Mesothelial cell of epicardium (in vitro differentiated cells): ENCODE measurements at regions not wholly inside any gene's neighbourhood (a gene's known extent, or its start where the extent isn't known, plus 50 kb on each side); places are given as distances from the start of the nearest gene placed in this dataset.

ENCODE experiments used
- DNase-seq, 2 experiments: peaks; one replicate each; pipeline ENCODE4 v3.0.0; 2021; ENCODE audit warnings: low spot score in 2 of 2; ENCODE audit not compliant: unreplicated experiment in 2 of 2
- H3K27ac Mint-ChIP-seq: 2 replicates; pipeline ENCODE4 v1.8.0; 2021; ENCODE audit warnings: mixed read lengths
- H3K27me3 Mint-ChIP-seq: 2 replicates; pipeline ENCODE4 v1.8.0; 2021; ENCODE audit warnings: low read depth, mixed read lengths
- H3K36me3 Mint-ChIP-seq: 2 replicates; pipeline ENCODE4 v1.8.0; 2021; ENCODE audit warnings: mixed read lengths
- H3K4me1 Mint-ChIP-seq: 2 replicates; pipeline ENCODE4 v1.8.0; 2021; ENCODE audit warnings: mixed read lengths
- H3K4me3 Mint-ChIP-seq: 2 replicates; pipeline ENCODE4 v1.8.0; 2021; ENCODE audit warnings: mild to moderate bottlenecking, moderate library complexity, mixed read lengths
- H3K9me3 Mint-ChIP-seq: 2 replicates; pipeline ENCODE4 v1.8.0; 2021; ENCODE audit warnings: mixed read lengths
- TF ChIP-seq, protein P1 (sequence below): fragments of 200-600 bp; sonication (generic); IDR thresholded peaks from one replicate; pipeline ENCODE4 v1.5.0; 2021; ENCODE audit warnings: antibody characterized with exemption; ENCODE audit not compliant: unreplicated experiment

DNA sequence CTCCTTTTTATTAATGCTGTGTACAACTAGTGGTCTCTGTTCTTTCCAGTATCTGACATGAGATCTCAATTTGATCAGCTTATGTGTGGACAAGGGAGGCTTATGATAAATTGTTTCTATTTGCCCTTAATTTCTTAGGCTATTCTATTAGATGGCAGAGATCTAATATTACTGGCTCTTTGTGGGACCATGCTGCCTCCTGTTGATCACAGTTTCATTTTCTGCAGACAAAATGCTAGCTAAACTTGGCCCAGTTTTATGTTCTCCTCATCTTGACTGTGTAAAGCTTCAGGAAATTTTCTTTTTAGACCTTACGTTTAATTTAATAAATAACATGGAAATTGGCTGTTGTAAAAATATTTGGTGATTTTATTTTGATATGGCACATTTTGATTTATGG is 627.1 kb upstream of the AADAT start:
- Mint-ChIP-seq H3K27ac (no peak overlapping the region), H3K4me1 (no peaks in the 10 kb centered on the region), H3K27me3 (no peaks in the 10 kb centered on the region), H3K4me3 (no peak overlapping the region), H3K9me3 (peaks cover 15% of the 10 kb centered on the region), H3K36me3 (no peaks in the 10 kb centered on the region)
- DNase-seq: no peak
- TF ChIP-seq, protein P1, sequence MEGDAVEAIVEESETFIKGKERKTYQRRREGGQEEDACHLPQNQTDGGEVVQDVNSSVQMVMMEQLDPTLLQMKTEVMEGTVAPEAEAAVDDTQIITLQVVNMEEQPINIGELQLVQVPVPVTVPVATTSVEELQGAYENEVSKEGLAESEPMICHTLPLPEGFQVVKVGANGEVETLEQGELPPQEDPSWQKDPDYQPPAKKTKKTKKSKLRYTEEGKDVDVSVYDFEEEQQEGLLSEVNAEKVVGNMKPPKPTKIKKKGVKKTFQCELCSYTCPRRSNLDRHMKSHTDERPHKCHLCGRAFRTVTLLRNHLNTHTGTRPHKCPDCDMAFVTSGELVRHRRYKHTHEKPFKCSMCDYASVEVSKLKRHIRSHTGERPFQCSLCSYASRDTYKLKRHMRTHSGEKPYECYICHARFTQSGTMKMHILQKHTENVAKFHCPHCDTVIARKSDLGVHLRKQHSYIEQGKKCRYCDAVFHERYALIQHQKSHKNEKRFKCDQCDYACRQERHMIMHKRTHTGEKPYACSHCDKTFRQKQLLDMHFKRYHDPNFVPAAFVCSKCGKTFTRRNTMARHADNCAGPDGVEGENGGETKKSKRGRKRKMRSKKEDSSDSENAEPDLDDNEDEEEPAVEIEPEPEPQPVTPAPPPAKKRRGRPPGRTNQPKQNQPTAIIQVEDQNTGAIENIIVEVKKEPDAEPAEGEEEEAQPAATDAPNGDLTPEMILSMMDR: no peak

DNA sequence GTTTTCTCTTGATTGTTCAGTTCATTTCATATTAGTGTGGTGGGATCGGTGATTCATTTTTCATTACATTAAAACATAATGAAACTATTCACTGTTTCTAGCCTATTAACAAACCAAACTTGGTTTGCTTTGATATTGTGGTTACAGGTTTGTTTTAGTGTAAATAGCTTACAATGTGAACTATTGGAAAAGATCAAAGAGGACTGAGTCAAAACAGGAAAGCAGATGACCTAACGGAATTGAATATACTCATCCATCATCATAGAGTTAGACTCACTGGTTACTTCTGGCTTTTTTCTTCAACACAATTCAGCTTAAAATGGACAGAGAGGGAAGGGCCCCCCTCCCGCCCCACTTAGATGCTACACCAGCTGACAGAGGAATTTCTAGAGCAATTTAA is 616.2 kb upstream of the AADAT start:
- H3K27me3 Mint-ChIP-seq: no peaks in the 10 kb centered on the region
- H3K9me3 Mint-ChIP-seq: peaks cover 4% of the 10 kb centered on the region
- H3K4me3 Mint-ChIP-seq: no peak overlapping the region
- TF ChIP-seq, protein P1: no peak
- no peak for DNase-seq
- H3K36me3 Mint-ChIP-seq: no peaks in the 10 kb centered on the region
- H3K27ac Mint-ChIP-seq: no peak overlapping the region
- peaks cover 5% of the 10 kb centered on the region for H3K4me1 Mint-ChIP-seq

DNA sequence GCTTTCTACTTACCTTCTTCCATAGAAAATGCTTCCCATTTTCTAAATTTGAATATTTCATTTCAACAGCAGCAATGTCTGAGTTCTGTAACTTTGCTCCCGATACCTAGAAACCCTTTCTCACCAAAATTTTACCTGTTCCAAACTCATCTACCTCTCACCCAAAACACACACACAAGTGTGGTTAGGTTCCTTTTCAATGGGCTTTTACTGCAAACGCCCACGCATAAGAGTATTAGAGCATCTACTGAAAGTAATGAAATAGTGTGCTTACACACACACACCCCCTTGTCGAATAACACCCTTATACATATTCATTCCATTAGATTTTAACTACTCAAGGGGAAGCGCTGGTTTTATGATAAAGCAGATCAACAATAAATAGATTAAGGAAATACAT is 610.3 kb upstream of the AADAT start:
- Mint-ChIP-seq H3K27me3 (no peaks in the 10 kb centered on the region), H3K4me1 (peaks cover 6% of the 10 kb centered on the region)

GRCh38 chr4:170698334-170698733 is 608.6 kb upstream of the AADAT start:
- no peak for DNase-seq
- H3K27ac Mint-ChIP-seq: no peak overlapping the region
- no peak overlapping the region for H3K4me3 Mint-ChIP-seq
- H3K36me3 Mint-ChIP-seq: no peaks in the 10 kb centered on the region
- H3K4me1 Mint-ChIP-seq: peaks cover 3% of the 10 kb centered on the region
- TF ChIP-seq, protein P1: no peak
- peaks cover 15% of the 10 kb centered on the region for H3K9me3 Mint-ChIP-seq
- no peaks in the 10 kb centered on the region for H3K27me3 Mint-ChIP-seq

More for the DNA sequence above, 610.3 kb upstream of the AADAT start:
- TF ChIP-seq, protein P1: no peak
- Mint-ChIP-seq H3K4me3 (no peak overlapping the region), H3K27ac (no peak overlapping the region), H3K9me3 (peaks cover 8% of the 10 kb centered on the region), H3K36me3 (no peaks in the 10 kb centered on the region)
- DNase-seq: no peak

DNA sequence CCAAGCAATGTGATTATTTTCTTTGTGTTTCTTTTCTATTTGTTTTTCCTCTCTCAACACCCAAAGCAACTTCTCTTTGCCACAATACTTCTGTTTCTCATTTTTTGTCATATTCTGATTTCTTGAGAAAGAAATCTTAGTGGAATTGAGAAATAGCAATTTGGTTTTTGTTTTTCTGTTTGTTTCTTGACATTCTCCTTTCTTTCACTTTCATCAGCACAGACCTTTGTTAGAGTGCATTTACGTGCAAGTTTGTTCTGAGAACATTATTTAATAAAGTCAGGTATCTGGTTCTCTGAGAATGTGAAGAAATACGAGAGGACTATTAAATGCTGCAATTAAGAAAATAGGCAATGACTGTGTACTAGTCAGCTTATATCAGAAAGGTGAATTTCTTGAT is 608.1 kb upstream of the AADAT start:
- peaks cover 2% of the 10 kb centered on the region for H3K4me1 Mint-ChIP-seq
- H3K27ac Mint-ChIP-seq: no peak overlapping the region
- no peak for DNase-seq
- no peaks in the 10 kb centered on the region for H3K27me3 Mint-ChIP-seq
- TF ChIP-seq, protein P1: no peak
- H3K9me3 Mint-ChIP-seq: peaks cover 15% of the 10 kb centered on the region
- no peaks in the 10 kb centered on the region for H3K36me3 Mint-ChIP-seq
- H3K4me3 Mint-ChIP-seq: no peak overlapping the region

DNA sequence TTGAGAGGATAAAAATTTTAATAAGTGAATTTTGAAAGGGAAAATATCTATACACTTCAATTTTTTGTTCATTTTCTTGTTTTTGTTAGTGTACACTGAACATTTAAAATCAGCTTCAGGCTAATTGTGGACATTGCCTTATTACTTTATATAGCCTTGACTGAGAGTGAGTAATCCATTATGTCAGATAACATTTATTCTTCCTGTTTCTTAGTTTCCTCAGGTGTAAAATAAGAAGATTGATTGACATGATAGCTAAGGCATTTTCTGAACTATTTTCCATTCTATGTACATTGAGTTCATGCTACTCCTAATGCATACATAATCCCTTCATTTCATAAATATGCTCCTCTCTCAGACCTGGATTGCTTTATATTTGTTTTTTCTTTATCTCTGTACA is 607.3 kb upstream of the AADAT start:
- H3K27ac Mint-ChIP-seq: no peak overlapping the region
- no peaks in the 10 kb centered on the region for H3K36me3 Mint-ChIP-seq
- H3K4me3 Mint-ChIP-seq: no peak overlapping the region
- TF ChIP-seq, protein P1: no peak
- H3K4me1 Mint-ChIP-seq: peaks cover 2% of the 10 kb centered on the region
- H3K27me3 Mint-ChIP-seq: no peaks in the 10 kb centered on the region
- peaks cover 15% of the 10 kb centered on the region for H3K9me3 Mint-ChIP-seq
- no peak for DNase-seq
